HG03175 (cell line): ENCODE measurements at regions not wholly inside any gene's neighbourhood (a gene's known extent, or its start where the extent isn't known, plus 50 kb on each side); places are given as distances from the start of the nearest gene placed in this dataset.
"Not testable (repeated sequence)": the region's sequence is repeated elsewhere in the genome, so short reads cannot be mapped to it uniquely, and the experiment has no call there.

ENCODE experiments used
- ATAC-seq: cut with Tn5 transposase; IDR thresholded peaks from one replicate; pipeline ENCODE4 v1.9.1; 2021; ENCODE audit warnings: mild to moderate bottlenecking, moderate library complexity; ENCODE audit not compliant: unreplicated experiment

- no peak for ATAC-seq
Measured at GRCh38 chr1:171397851-171398469, 84.0 kb downstream of the FMO4 start.

GRCh38 chr1:171403393-171403792, 81.9 kb upstream of the PRRC2C start:
- ATAC-seq = no peak

- no peak for ATAC-seq
Measured at GRCh38 chr1:171405391-171405714, 80.0 kb upstream of the PRRC2C start.

GRCh38 chr1:171413557-171413956, 71.8 kb upstream of the PRRC2C start:
- ATAC-seq = not testable (repeated sequence)

GRCh38 chr1:171418546-171418945, 66.8 kb upstream of the PRRC2C start:
- no peak for ATAC-seq

GRCh38 chr1:171420810-171421209, 64.5 kb upstream of the PRRC2C start:
- peak; percentile 49 for ATAC-seq

- no peak for ATAC-seq
Measured at GRCh38 chr1:171421413-171422020, 63.8 kb upstream of the PRRC2C start.

GRCh38 chr1:171422511-171422910, 62.8 kb upstream of the PRRC2C start:
- no peak for ATAC-seq

- ATAC-seq = no peak
Measured at GRCh38 chr1:171424494-171424893, 60.8 kb upstream of the PRRC2C start.

- no peak for ATAC-seq
Measured at GRCh38 chr1:171426645-171427044, 58.7 kb upstream of the PRRC2C start.

- ATAC-seq = no peak
Measured at GRCh38 chr1:171427852-171428471, 57.4 kb upstream of the PRRC2C start.

GRCh38 chr1:171429137-171429536, 56.2 kb upstream of the PRRC2C start:
- ATAC-seq = no peak

- no peak for ATAC-seq
Measured at GRCh38 chr1:171431994-171432393, 53.3 kb upstream of the PRRC2C start.

GRCh38 chr1:171432473-171432872, 52.9 kb upstream of the PRRC2C start:
- ATAC-seq = no peak

- no peak for ATAC-seq
Measured at GRCh38 chr1:171433451-171433850, 51.9 kb upstream of the PRRC2C start.

GRCh38 chr1:171434717-171435346, 50.5 kb upstream of the PRRC2C start:
- no peak for ATAC-seq
